ENCODE measurements at regions not wholly inside any gene's neighbourhood (a gene's known extent, or its start where the extent isn't known, plus 50 kb on each side); places are given as distances from the start of the nearest gene placed in this dataset.

DNA sequence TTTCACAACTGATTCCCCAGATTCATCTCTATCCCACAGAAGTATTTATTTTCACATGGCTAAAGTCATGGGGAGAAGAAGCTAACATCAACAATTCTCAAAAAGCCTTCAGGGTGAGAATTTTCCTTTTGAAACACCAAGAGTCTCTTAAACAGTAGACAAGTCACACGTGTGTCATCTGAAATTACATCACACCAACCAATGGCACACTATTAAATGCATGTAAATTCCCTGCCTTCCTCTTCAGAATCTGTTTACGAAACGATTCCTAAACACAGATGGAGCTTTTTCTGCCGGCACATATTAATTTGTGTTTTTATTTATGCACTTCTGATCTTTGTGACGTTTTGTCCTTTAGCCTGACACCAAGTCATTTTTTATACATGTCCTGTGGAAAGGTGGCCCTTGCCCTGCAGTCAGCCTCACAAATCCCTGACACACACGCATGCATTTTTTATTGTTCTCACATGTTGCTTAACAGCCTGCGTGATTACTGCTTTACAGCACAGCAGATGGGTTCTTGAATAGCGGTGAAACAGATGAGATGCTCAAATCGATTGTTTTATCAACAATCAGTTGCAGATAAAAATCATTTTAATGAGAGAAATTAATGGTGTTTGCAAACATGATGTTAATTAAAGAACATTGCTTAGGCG is 735.9 kb upstream of the TENM3 start:
- TF ChIP-seq POLR2AphosphoS5 (IDR thresholded peaks at IDR 0.05; ENCODE audit: borderline replicate concordance, low read depth, low read length) (no peak), EZH2 (IDR thresholded peaks at IDR 0.05) (no peak)
